ENCODE measurements at regions not wholly inside any gene's neighbourhood (a gene's known extent, or its start where the extent isn't known, plus 50 kb on each side); places are given as distances from the start of the nearest gene placed in this dataset.

DNA sequence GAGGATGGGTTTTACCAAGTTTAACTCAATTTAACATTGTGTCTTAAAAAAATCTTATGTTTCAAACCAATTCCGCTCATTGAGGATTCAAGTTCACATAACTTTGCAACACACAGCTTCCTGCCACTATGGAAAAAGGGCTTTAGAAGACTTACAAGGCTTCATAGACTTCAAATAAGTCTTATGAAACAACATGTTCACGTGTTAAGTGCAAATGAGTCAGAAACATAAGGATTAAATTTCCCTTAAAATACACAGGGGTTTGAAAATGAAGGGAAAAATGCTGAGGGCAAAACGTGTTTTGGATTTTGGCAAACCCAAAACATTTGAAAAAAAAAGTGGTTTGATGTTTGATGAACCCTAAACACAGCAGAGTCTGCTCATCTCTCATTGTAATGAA is 364.8 kb downstream of the BMP4 start:
- H3K9me3 ChIP-seq: no peaks in the 10 kb centered on the region
- intact Hi-C loops (cut with DNase I): no loop called here
- H3K4me3 ChIP-seq: no peak overlapping the region
- H3K4me1 ChIP-seq: no peaks in the 10 kb centered on the region
- H3K27me3 ChIP-seq: no peaks in the 10 kb centered on the region
- no peak overlapping the region for H3K27ac ChIP-seq
- no peak for DNase-seq
- ATAC-seq: no peak
- TF ChIP-seq, protein P1, sequence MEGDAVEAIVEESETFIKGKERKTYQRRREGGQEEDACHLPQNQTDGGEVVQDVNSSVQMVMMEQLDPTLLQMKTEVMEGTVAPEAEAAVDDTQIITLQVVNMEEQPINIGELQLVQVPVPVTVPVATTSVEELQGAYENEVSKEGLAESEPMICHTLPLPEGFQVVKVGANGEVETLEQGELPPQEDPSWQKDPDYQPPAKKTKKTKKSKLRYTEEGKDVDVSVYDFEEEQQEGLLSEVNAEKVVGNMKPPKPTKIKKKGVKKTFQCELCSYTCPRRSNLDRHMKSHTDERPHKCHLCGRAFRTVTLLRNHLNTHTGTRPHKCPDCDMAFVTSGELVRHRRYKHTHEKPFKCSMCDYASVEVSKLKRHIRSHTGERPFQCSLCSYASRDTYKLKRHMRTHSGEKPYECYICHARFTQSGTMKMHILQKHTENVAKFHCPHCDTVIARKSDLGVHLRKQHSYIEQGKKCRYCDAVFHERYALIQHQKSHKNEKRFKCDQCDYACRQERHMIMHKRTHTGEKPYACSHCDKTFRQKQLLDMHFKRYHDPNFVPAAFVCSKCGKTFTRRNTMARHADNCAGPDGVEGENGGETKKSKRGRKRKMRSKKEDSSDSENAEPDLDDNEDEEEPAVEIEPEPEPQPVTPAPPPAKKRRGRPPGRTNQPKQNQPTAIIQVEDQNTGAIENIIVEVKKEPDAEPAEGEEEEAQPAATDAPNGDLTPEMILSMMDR (IDR thresholded peaks at IDR 0.05): no peak
- no peaks in the 10 kb centered on the region for H3K36me3 ChIP-seq

DNA sequence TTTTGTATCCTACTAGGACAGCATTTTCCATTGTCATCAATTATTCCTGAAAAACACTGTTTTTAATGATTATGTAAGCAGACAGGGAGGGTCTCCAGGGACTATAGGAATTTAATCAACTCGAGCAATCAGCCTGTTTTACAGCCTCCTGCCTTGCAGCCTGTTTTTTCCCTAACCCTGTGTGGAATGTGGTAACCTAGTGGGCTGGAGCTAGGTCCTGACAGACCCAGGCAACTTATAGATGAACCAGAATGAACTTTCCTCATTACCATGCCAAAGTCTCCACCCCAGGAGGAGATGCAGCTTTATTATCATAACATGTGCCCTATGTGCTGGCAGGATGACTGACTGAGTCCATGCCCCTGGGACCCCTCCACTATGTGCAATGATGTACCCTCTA is 375.1 kb downstream of the BMP4 start:
- Histone ChIP-seq H3K9me3 (no peaks in the 10 kb centered on the region), H3K27me3 (no peaks in the 10 kb centered on the region), H3K27ac (no peak overlapping the region), H3K36me3 (no peaks in the 10 kb centered on the region), H3K4me3 (no peak overlapping the region), H3K4me1 (no peaks in the 10 kb centered on the region)
- intact Hi-C loops (cut with DNase I): no loop called here
- ATAC-seq: no peak
- TF ChIP-seq, protein P1 (IDR thresholded peaks at IDR 0.05): no peak
- no peak for DNase-seq

DNA sequence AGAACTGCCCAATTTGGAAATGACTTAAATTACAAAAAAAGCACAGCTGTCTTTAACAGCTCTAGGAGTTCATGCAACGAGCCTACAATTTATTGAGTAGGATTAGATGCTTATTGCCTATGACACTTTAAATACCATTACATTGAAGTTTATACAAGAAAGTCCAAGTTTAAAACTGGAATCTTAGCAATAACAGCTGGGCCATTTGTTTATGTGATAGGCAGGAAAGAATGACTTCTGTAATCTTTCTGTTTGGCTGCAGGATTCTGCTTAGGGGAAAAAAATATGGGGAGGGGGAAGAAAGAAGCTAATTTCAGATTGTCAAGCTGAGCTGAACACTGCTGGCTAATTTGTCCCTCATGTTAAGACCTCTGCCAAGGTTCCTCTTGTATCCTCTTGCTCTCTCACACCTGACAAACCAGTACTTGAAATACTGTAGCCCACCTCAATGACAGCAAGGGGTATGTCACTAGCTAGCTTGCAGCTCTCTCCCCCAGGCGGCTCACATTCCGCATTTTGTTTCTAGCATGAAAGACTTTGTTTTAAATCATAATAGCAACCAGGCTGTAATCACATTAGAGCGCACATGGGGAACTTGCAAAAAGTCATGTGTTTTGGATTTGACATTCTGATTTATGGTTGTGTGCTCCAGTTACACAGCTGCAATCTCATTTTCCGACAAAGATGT is 384.8 kb downstream of the BMP4 start:
- Histone ChIP-seq H3K27ac (no peak overlapping the region), H3K9me3 (no peaks in the 10 kb centered on the region), H3K36me3 (no peaks in the 10 kb centered on the region), H3K4me3 (no peak overlapping the region), H3K4me1 (peaks cover 7% of the 10 kb centered on the region), H3K27me3 (no peaks in the 10 kb centered on the region)
- TF ChIP-seq, protein P1 (IDR thresholded peaks at IDR 0.05): no peak
- intact Hi-C loops (cut with DNase I): no loop called here
- DNase-seq (no peak), ATAC-seq (no peak)

DNA sequence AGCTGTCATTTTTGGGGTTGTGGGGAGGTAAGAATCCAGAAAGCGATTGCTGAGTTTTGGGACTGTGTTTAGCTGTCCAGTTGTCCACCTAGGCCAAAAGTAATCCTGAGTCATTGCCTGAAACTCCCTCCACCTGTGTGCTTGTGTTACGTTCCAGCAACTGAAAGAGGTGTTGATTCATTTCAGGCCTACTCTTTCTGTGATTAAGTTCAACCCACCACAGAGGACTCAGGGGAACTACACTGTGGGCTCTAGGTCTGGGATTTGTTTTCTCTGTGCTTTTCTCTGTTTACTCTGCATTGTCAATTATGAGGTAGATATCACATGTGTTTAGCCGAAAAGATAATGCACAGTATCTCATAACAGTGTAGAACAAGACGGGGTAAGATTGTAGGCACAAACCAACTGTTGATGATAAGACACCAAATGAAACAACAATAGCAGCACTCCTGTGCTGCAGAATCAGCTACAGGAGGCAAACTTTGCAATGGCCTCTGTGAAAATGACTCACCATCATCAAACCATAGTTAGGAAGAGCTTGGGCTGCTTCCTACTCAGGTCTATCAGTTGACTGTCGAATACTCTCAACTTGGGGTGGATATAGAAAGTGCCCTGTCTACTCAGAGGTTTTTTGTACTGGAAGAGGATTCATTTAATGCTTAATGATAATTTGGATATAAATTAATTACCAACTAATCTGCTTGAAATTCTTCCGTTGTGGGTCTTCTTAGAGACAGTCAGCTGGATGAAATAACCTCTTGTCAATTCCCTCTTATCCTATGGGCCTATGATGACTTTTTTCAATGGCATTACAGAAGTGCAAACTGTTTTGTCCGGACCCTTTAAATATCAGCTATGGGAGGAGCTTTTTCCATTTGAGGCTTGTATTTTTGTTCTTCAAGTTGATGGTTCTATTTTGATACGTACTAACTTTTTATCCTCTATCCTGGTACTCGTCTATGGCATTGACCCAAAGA is 385.9 kb downstream of the BMP4 start:
- no peaks in the 10 kb centered on the region for H3K9me3 ChIP-seq
- no peak overlapping the region for H3K27ac ChIP-seq
- DNase-seq (no peak), ATAC-seq (no peak)
- peaks cover 7% of the 10 kb centered on the region for H3K4me1 ChIP-seq
- intact Hi-C loops (cut with DNase I): no loop called here
- no peaks in the 10 kb centered on the region for H3K36me3 ChIP-seq
- no peaks in the 10 kb centered on the region for H3K27me3 ChIP-seq
- no peak overlapping the region for H3K4me3 ChIP-seq
- TF ChIP-seq, protein P1 (IDR thresholded peaks at IDR 0.05): no peak

DNA sequence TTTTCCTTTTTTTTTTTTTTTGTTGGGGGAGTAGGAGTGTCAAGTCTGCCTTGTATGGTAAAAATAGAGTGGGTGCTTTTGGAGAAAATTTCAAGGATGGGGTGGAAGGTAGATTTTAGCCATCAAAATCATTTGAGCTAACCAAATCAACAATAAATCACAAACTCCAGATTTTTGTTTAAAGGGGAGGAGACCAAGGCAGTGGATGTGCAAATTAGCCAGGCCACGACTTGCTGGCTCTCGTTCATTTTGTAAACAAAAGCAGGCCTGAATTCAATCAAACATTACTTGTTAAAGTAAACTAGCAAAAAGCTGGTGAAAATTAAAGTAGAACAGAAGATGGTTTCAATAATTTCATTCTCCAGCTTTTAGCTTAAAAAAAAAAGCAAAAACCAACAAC is 387.2 kb downstream of the BMP4 start:
- no peaks in the 10 kb centered on the region for H3K36me3 ChIP-seq
- H3K27ac ChIP-seq: no peak overlapping the region
- no peak overlapping the region for H3K4me3 ChIP-seq
- DNase-seq (no peak), ATAC-seq (no peak)
- intact Hi-C loops (cut with DNase I): no loop called here
- TF ChIP-seq, protein P1 (IDR thresholded peaks at IDR 0.05): no peak
- no peaks in the 10 kb centered on the region for H3K27me3 ChIP-seq
- peaks cover 7% of the 10 kb centered on the region for H3K4me1 ChIP-seq
- H3K9me3 ChIP-seq: no peaks in the 10 kb centered on the region

All from upper lobe of right lung (tissue), 1 donor.